ENCODE measurements at regions not wholly inside any gene's neighbourhood (a gene's known extent, or its start where the extent isn't known, plus 50 kb on each side); places are given as distances from the start of the nearest gene placed in this dataset.

DNA sequence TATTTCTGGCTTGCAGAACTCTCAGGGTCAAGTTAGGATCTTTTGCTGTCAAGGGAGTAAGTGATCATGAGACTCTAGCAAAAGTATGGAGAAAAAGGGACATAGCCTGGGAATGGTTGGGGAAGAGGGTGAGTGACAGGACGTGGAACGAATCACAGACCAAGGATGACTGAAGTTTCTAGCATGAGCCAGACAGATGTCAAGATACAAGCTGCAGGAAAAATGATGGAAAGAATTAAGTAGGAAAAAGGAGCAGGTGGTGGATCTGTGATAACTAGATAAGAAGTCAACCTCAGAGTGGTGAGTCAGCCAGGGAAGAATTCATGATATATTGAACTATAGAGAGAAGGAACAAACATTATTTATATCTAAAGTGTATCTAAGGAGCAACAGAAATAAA, 159.8 kb upstream of the SYNDIG1 start:
- TF ChIP-seq, protein P1, sequence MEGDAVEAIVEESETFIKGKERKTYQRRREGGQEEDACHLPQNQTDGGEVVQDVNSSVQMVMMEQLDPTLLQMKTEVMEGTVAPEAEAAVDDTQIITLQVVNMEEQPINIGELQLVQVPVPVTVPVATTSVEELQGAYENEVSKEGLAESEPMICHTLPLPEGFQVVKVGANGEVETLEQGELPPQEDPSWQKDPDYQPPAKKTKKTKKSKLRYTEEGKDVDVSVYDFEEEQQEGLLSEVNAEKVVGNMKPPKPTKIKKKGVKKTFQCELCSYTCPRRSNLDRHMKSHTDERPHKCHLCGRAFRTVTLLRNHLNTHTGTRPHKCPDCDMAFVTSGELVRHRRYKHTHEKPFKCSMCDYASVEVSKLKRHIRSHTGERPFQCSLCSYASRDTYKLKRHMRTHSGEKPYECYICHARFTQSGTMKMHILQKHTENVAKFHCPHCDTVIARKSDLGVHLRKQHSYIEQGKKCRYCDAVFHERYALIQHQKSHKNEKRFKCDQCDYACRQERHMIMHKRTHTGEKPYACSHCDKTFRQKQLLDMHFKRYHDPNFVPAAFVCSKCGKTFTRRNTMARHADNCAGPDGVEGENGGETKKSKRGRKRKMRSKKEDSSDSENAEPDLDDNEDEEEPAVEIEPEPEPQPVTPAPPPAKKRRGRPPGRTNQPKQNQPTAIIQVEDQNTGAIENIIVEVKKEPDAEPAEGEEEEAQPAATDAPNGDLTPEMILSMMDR (IDR thresholded peaks at IDR 0.05), result no peak
- TF ChIP-seq POLR2AphosphoS5 (IDR thresholded peaks at IDR 0.05) (no peak), POLR2A (IDR thresholded peaks at IDR 0.05) (no peak), EP300 (IDR thresholded peaks at IDR 0.05) (no peak)

Measured in upper lobe of left lung (tissue), 4 donors.